GM23338 (cell line): ENCODE measurements at regions not wholly inside any gene's neighbourhood (a gene's known extent, or its start where the extent isn't known, plus 50 kb on each side); places are given as distances from the start of the nearest gene placed in this dataset.

ENCODE experiments used
- ATAC-seq: fragments of 200-7000 bp; cut with Tn5 transposase; 3 replicates; pipeline ENCODE4 v1.9.1; 2020
- DNase-seq: peaks from one replicate; pipeline ENCODE4 v3.0.0-alpha.2; 2015; ENCODE audit warnings: low spot score
- H2AFZ ChIP-seq: fragments of 200-600 bp; sonication (generic); 2 replicates; pipeline ENCODE4 v1.8.0; 2016; ENCODE audit warnings: antibody characterized with exemption, mild to moderate bottlenecking, moderate library complexity
- H3F3A ChIP-seq: fragments of 200-600 bp; sonication (generic); replicated peaks from 2 replicates; pipeline ENCODE4 v1.8.0; 2017; ENCODE audit warnings: antibody characterized with exemption, mixed run types, low read depth
- H3K27ac ChIP-seq: fragments of 200-600 bp; sonication (generic); 2 replicates; pipeline ENCODE4 v1.6.1; 2016; ENCODE audit warnings: low read depth
- H3K27me3 ChIP-seq: fragments of 200-600 bp; sonication (generic); 2 replicates; pipeline ENCODE4 v1.8.0; 2016; ENCODE audit warnings: mild to moderate bottlenecking, mixed run types, moderate library complexity; ENCODE audit not compliant: insufficient read depth
- H3K36me3 ChIP-seq: fragments of 200-600 bp; sonication (generic); 2 replicates; pipeline ENCODE4 v1.8.0; 2016; ENCODE audit warnings: mild to moderate bottlenecking; ENCODE audit not compliant: insufficient read depth
- H3K4me1 ChIP-seq: fragments of 200-600 bp; sonication (generic); 2 replicates; pipeline ENCODE4 v1.8.0; 2016; ENCODE audit warnings: mild to moderate bottlenecking, moderate library complexity; ENCODE audit not compliant: insufficient read depth
- H3K4me2 ChIP-seq: fragments of 200-600 bp; sonication (generic); 2 replicates; pipeline ENCODE4 v1.7.1; 2017; ENCODE audit warnings: mixed run types
- H3K4me3 ChIP-seq: fragments of 200-600 bp; sonication (generic); 2 replicates; pipeline ENCODE4 v1.6.1; 2016; ENCODE audit warnings: mixed run types
- H3K79me2 ChIP-seq: fragments of 200-600 bp; sonication (generic); replicated peaks from 2 replicates; pipeline ENCODE4 v1.8.0; 2017; ENCODE audit warnings: mild to moderate bottlenecking; ENCODE audit not compliant: insufficient read depth
- H3K9me2 ChIP-seq: fragments of 200-600 bp; sonication (generic); 2 replicates; pipeline ENCODE4 v1.8.0; 2017; ENCODE audit not compliant: insufficient read depth
- H4K20me1 ChIP-seq: fragments of 200-600 bp; sonication (generic); replicated peaks from 2 replicates; pipeline ENCODE4 v1.8.0; 2017; ENCODE audit warnings: mild to moderate bottlenecking; ENCODE audit not compliant: insufficient read depth
- H3K27ac Mint-ChIP-seq: 2 replicates; pipeline ENCODE4 v1.8.0; 2020; ENCODE audit warnings: inconsistent platforms, mild to moderate bottlenecking, moderate library complexity, mixed read lengths
- H3K27me3 Mint-ChIP-seq: 3 replicates; pipeline ENCODE4 v1.8.0; 2022; ENCODE audit warnings: low read depth, mild to moderate bottlenecking, moderate library complexity, mixed read lengths, inconsistent platforms; ENCODE audit not compliant: insufficient read depth, poor library complexity
- H3K36me3 Mint-ChIP-seq: 3 replicates; pipeline ENCODE4 v1.8.0; 2021; ENCODE audit warnings: low read depth, mild to moderate bottlenecking, inconsistent platforms, moderate library complexity, mixed read lengths
- H3K4me1 Mint-ChIP-seq: 3 replicates; pipeline ENCODE4 v1.8.0; 2020; ENCODE audit warnings: mild to moderate bottlenecking, inconsistent platforms, mixed read lengths
- H3K4me3 Mint-ChIP-seq: 3 replicates; pipeline ENCODE4 v1.8.0; 2021; ENCODE audit warnings: moderate library complexity, mild to moderate bottlenecking, inconsistent platforms, mixed read lengths
- H3K9me3 Mint-ChIP-seq: 3 replicates; pipeline ENCODE4 v1.8.0; 2020; ENCODE audit warnings: moderate library complexity, mild to moderate bottlenecking, inconsistent platforms, mixed read lengths
- EZH2 ChIP-seq: fragments of 200-600 bp; sonication (generic); IDR thresholded peaks from one replicate; pipeline ENCODE4 v1.8.0; 2017; ENCODE audit warnings: antibody characterized with exemption, mild to moderate bottlenecking, low read depth; ENCODE audit not compliant: unreplicated experiment
- JUNB ChIP-seq: IDR thresholded peaks from one replicate; pipeline ENCODE4 v1.6.1; 2016; ENCODE audit warnings: antibody characterized with exemption; ENCODE audit not compliant: unreplicated experiment
- NANOG ChIP-seq: IDR thresholded peaks from 2 replicates; pipeline ENCODE4 v1.6.1; 2016; ENCODE audit warnings: antibody characterized with exemption, borderline replicate concordance
- POLR2AphosphoS5 ChIP-seq: IDR thresholded peaks from 2 replicates; pipeline ENCODE4 v1.6.1; 2016; ENCODE audit warnings: antibody characterized with exemption, low read depth
- REST ChIP-seq: IDR thresholded peaks from one replicate; pipeline ENCODE4 v1.6.1; 2018; ENCODE audit warnings: antibody characterized with exemption; ENCODE audit not compliant: unreplicated experiment
- ZNF114 ChIP-seq: fragments of 250-450 bp; sonication (Bioruptor Pico); IDR thresholded peaks from 2 replicates; pipeline ENCODE4 v1.5.0; 2020; ENCODE audit warnings: mild to moderate bottlenecking, moderate library complexity
- ZNF331 ChIP-seq: fragments of 250-450 bp; sonication (Bioruptor Pico); IDR thresholded peaks from 2 replicates; pipeline ENCODE4 v1.5.0; 2020; ENCODE audit warnings: low read depth, mild to moderate bottlenecking, moderate library complexity
- TF ChIP-seq, protein P1 (sequence below): fragments of 250-450 bp; sonication (Bioruptor Pico); IDR thresholded peaks from 2 replicates; pipeline ENCODE4 v1.5.0; 2020; ENCODE audit warnings: mild to moderate bottlenecking, moderate library complexity

DNA sequence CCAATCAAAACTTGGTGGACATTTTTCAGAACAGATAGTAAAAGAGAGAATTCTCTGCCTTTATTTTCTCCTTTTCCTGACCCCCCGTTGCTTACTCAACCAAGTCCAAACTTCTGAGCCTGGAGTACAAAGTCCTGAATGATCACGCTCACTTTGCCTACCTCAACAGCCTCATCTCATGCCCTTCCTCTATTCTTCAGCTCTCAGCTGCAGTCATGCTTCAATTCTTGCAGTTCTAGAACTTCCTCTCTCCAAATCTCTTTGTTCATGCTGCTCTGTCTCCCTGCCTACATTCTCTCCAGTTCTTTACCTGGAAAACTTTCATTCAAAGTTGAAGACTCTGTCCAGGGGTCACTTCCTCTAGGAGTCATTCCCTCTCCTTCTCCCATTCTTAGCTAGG is 398.5 kb upstream of the SLC24A2 start:
- Histone ChIP-seq H2AFZ (no peak overlapping the region), H3K27ac (no peak overlapping the region), H3K4me2 (no peak overlapping the region), H3K79me2 (no peaks in the 10 kb centered on the region), H4K20me1 (no peaks in the 10 kb centered on the region), H3F3A (no peaks in the 10 kb centered on the region), H3K27me3 (no peaks in the 10 kb centered on the region), H3K9me2 (peaks cover 11% of the 10 kb centered on the region; the same call in 1 of the 2 replicates), H3K4me3 (no peak overlapping the region), H3K4me1 (peaks cover 8% of the 10 kb centered on the region; the same call in 1 of the 2 replicates), H3K36me3 (no peaks in the 10 kb centered on the region)
- H3K9me3 Mint-ChIP-seq, result peaks cover 2% of the 10 kb centered on the region; the same call in 1 of the 3 replicates
- DNase-seq, result no peak
- no peak for ATAC-seq
- H3K27ac Mint-ChIP-seq, result no peak overlapping the region
- H3K4me1 Mint-ChIP-seq, result peaks cover 6% of the 10 kb centered on the region; the same call in 2 of the 3 replicates
- no peaks in the 10 kb centered on the region; the same call in 2 of the 3 replicates for H3K36me3 Mint-ChIP-seq
- H3K4me3 Mint-ChIP-seq, result no peak overlapping the region
- peaks cover 2% of the 10 kb centered on the region for H3K27me3 Mint-ChIP-seq
- no peak for TF ChIP-seq POLR2AphosphoS5
- TF ChIP-seq EZH2, result no peak
- TF ChIP-seq ZNF114 (CRISPR knock-in tag), result no peak
- TF ChIP-seq, protein P1, sequence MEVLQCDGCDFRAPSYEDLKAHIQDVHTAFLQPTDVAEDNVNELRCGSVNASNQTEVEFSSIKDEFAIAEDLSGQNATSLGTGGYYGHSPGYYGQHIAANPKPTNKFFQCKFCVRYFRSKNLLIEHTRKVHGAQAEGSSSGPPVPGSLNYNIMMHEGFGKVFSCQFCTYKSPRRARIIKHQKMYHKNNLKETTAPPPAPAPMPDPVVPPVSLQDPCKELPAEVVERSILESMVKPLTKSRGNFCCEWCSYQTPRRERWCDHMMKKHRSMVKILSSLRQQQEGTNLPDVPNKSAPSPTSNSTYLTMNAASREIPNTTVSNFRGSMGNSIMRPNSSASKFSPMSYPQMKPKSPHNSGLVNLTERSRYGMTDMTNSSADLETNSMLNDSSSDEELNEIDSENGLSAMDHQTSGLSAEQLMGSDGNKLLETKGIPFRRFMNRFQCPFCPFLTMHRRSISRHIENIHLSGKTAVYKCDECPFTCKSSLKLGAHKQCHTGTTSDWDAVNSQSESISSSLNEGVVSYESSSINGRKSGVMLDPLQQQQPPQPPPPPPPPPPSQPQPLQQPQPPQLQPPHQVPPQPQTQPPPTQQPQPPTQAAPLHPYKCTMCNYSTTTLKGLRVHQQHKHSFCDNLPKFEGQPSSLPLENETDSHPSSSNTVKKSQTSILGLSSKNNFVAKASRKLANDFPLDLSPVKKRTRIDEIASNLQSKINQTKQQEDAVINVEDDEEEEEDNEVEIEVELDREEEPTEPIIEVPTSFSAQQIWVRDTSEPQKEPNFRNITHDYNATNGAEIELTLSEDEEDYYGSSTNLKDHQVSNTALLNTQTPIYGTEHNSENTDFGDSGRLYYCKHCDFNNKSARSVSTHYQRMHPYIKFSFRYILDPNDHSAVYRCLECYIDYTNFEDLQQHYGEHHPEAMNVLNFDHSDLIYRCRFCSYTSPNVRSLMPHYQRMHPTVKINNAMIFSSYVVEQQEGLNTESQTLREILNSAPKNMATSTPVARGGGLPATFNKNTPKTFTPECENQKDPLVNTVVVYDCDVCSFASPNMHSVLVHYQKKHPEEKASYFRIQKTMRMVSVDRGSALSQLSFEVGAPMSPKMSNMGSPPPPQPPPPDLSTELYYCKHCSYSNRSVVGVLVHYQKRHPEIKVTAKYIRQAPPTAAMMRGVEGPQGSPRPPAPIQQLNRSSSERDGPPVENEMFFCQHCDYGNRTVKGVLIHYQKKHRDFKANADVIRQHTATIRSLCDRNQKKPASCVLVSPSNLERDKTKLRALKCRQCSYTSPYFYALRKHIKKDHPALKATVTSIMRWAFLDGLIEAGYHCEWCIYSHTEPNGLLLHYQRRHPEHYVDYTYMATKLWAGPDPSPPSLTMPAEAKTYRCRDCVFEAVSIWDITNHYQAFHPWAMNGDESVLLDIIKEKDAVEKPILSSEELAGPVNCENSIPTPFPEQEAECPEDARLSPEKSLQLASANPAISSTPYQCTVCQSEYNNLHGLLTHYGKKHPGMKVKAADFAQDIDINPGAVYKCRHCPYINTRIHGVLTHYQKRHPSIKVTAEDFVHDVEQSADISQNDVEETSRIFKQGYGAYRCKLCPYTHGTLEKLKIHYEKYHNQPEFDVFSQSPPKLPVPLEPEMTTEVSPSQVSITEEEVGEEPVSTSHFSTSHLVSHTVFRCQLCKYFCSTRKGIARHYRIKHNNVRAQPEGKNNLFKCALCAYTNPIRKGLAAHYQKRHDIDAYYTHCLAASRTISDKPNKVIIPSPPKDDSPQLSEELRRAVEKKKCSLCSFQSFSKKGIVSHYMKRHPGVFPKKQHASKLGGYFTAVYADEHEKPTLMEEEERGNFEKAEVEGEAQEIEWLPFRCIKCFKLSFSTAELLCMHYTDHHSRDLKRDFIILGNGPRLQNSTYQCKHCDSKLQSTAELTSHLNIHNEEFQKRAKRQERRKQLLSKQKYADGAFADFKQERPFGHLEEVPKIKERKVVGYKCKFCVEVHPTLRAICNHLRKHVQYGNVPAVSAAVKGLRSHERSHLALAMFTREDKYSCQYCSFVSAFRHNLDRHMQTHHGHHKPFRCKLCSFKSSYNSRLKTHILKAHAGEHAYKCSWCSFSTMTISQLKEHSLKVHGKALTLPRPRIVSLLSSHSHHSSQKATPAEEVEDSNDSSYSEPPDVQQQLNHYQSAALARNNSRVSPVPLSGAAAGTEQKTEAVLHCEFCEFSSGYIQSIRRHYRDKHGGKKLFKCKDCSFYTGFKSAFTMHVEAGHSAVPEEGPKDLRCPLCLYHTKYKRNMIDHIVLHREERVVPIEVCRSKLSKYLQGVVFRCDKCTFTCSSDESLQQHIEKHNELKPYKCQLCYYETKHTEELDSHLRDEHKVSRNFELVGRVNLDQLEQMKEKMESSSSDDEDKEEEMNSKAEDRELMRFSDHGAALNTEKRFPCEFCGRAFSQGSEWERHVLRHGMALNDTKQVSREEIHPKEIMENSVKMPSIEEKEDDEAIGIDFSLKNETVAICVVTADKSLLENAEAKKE (CRISPR knock-in tag), result no peak
- no peak for TF ChIP-seq JUNB
- no peak for TF ChIP-seq NANOG
- TF ChIP-seq ZNF331 (CRISPR knock-in tag), result no peak
- no peak for TF ChIP-seq REST
